ENCODE measurements at regions not wholly inside any gene's neighbourhood (a gene's known extent, or its start where the extent isn't known, plus 50 kb on each side); places are given as distances from the start of the nearest gene placed in this dataset.

- H3K4me1 ChIP-seq (replicated peaks; ENCODE audit: insufficient read depth) = no peaks in the 10 kb centered on the region
- ChIA-PET POLR2A (ENCODE audit: unreplicated experiment) (no interaction called here), CTCF (no interaction called here)
- no peak overlapping the region for H2AFZ ChIP-seq
- no peaks in the 10 kb centered on the region for H3K79me2 ChIP-seq (ENCODE audit: low read depth)
- no peaks in the 10 kb centered on the region for H4K20me1 ChIP-seq (ENCODE audit: insufficient read depth)
- no peak overlapping the region for H3K4me3 ChIP-seq
- H3K4me2 ChIP-seq = no peak overlapping the region
- no peaks in the 10 kb centered on the region for H3K9me2 ChIP-seq (ENCODE audit: insufficient read depth)
- no peaks in the 10 kb centered on the region for H3F3A ChIP-seq (ENCODE audit: insufficient read depth, low read depth)
- BruUV-seq (replicated peaks) = no TSS peak
- TF ChIP-seq EZH2 (IDR thresholded peaks at IDR 0.05; ENCODE audit: low read depth) = no peak
- TF ChIP-seq CTCF (conservative IDR thresholded peaks at IDR 0.05) = no peak
- H3K27me3 ChIP-seq (ENCODE audit: insufficient read depth, low read depth) = no peaks in the 10 kb centered on the region
- no peaks in the 10 kb centered on the region for H3K9me3 ChIP-seq (ENCODE audit: insufficient read depth, low read depth)
- DNase-seq = no peak
- intact Hi-C loops (cut with micrococcal nuclease; ENCODE audit: unreplicated experiment) = no loop called here
- no peaks in the 10 kb centered on the region for H3K36me3 ChIP-seq (ENCODE audit: low read depth)
- no peak overlapping the region for H3K27ac ChIP-seq
Observed at GRCh38 chr3:35523838-35524237, 115.5 kb upstream of the ARPP21 start.

GRCh38 chr3:35524856-35525255 lies 114.5 kb upstream of the ARPP21 start:
- H4K20me1 ChIP-seq (ENCODE audit: insufficient read depth) = no peaks in the 10 kb centered on the region
- H3K4me1 ChIP-seq (replicated peaks; ENCODE audit: insufficient read depth) = no peaks in the 10 kb centered on the region
- intact Hi-C loops (cut with micrococcal nuclease; ENCODE audit: unreplicated experiment) = no loop called here
- H2AFZ ChIP-seq = no peak overlapping the region
- no peak for TF ChIP-seq EZH2 (IDR thresholded peaks at IDR 0.05; ENCODE audit: low read depth)
- no peak for TF ChIP-seq CTCF (conservative IDR thresholded peaks at IDR 0.05)
- H3K27ac ChIP-seq = no peak overlapping the region
- no peak overlapping the region for H3K4me2 ChIP-seq
- POLR2A ChIA-PET (ENCODE audit: unreplicated experiment) = no interaction called here
- CTCF ChIA-PET = no interaction called here
- H3K79me2 ChIP-seq (ENCODE audit: low read depth) = no peaks in the 10 kb centered on the region
- no peaks in the 10 kb centered on the region for H3F3A ChIP-seq (ENCODE audit: insufficient read depth, low read depth)
- H3K9me3 ChIP-seq (ENCODE audit: insufficient read depth, low read depth) = no peaks in the 10 kb centered on the region
- BruUV-seq (replicated peaks) = no TSS peak
- H3K4me3 ChIP-seq = no peak overlapping the region
- no peak for DNase-seq
- H3K9me2 ChIP-seq (ENCODE audit: insufficient read depth) = no peaks in the 10 kb centered on the region
- H3K36me3 ChIP-seq (ENCODE audit: low read depth) = no peaks in the 10 kb centered on the region
- H3K27me3 ChIP-seq (ENCODE audit: insufficient read depth, low read depth) = no peaks in the 10 kb centered on the region

GRCh38 chr3:35528728-35529127 lies 110.6 kb upstream of the ARPP21 start:
- no peaks in the 10 kb centered on the region for H3K36me3 ChIP-seq (ENCODE audit: low read depth)
- H3F3A ChIP-seq (ENCODE audit: insufficient read depth, low read depth) = no peaks in the 10 kb centered on the region
- H3K27me3 ChIP-seq (ENCODE audit: insufficient read depth, low read depth) = no peaks in the 10 kb centered on the region
- BruUV-seq (replicated peaks) = no TSS peak
- ChIA-PET CTCF (no interaction called here), POLR2A (ENCODE audit: unreplicated experiment) (no interaction called here)
- no peak overlapping the region for H2AFZ ChIP-seq
- H3K9me3 ChIP-seq (ENCODE audit: insufficient read depth, low read depth) = no peaks in the 10 kb centered on the region
- no peak for DNase-seq
- intact Hi-C loops (cut with micrococcal nuclease; ENCODE audit: unreplicated experiment) = no loop called here
- H3K4me3 ChIP-seq = no peak overlapping the region
- no peaks in the 10 kb centered on the region for H3K79me2 ChIP-seq (ENCODE audit: low read depth)
- no peaks in the 10 kb centered on the region for H3K4me1 ChIP-seq (replicated peaks; ENCODE audit: insufficient read depth)
- TF ChIP-seq CTCF (conservative IDR thresholded peaks at IDR 0.05) (no peak), EZH2 (IDR thresholded peaks at IDR 0.05; ENCODE audit: low read depth) (no peak)
- no peaks in the 10 kb centered on the region for H4K20me1 ChIP-seq (ENCODE audit: insufficient read depth)
- no peak overlapping the region for H3K4me2 ChIP-seq
- no peak overlapping the region for H3K27ac ChIP-seq
- no peaks in the 10 kb centered on the region for H3K9me2 ChIP-seq (ENCODE audit: insufficient read depth)
